ENCODE measurements at regions not wholly inside any gene's neighbourhood (a gene's known extent, or its start where the extent isn't known, plus 50 kb on each side); places are given as distances from the start of the nearest gene placed in this dataset.

DNA sequence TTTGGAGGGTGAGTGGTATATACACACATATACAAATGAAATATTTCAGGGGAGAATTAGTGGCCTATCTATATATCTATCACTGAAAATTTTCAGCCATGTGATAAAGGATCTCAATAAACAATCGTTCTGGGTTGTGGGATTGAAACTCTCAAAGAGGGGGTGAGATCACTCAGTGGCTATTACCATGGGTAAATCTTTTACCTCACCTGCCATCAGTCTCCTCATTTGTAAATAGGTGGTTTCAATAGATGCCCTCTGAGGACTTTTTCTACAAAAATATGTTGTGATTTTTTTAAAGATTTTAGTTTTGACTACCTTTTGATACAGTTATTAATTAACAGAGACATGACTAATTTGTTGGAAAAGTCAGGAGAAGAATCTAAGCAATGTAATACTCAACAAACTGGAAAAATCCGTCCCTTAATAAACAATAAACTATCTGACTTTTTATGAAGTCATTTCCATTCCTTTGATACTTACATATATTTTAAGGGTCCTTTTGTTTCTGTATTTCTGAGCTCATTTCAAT, 192.8 kb downstream of the MAD2L1 start:
- H3K36me3 ChIP-seq (ENCODE audit: control insufficient read depth in 4 of 4, insufficient read depth in 3 of 4, low read depth in 1 of 4, low read length in 3 of 4) = no peaks in the 10 kb centered on the region
- no peak overlapping the region for H3K27ac ChIP-seq (ENCODE audit: low read depth in 1 of 2, low read length in 2 of 2)
- H3K9ac ChIP-seq (ENCODE audit: low read depth in 1 of 2, low read length in 2 of 2) = no peak overlapping the region
- H3K4me1 ChIP-seq (ENCODE audit: control insufficient read depth in 4 of 4, insufficient read depth in 4 of 4, low read length in 3 of 4) = no peaks in the 10 kb centered on the region
- no peak for DNase-seq (ENCODE audit: low spot score)
- no peak overlapping the region for H3K4me3 ChIP-seq (ENCODE audit: low read depth in 1 of 3, low read length in 3 of 3)
- H3K27me3 ChIP-seq (ENCODE audit: control insufficient read depth in 4 of 4, insufficient read depth in 4 of 4, low read length in 3 of 4) = no peaks in the 10 kb centered on the region
- no peaks in the 10 kb centered on the region for H3K9me3 ChIP-seq (ENCODE audit: control insufficient read depth in 4 of 4, low read length in 3 of 4)
- TF ChIP-seq, protein P1, sequence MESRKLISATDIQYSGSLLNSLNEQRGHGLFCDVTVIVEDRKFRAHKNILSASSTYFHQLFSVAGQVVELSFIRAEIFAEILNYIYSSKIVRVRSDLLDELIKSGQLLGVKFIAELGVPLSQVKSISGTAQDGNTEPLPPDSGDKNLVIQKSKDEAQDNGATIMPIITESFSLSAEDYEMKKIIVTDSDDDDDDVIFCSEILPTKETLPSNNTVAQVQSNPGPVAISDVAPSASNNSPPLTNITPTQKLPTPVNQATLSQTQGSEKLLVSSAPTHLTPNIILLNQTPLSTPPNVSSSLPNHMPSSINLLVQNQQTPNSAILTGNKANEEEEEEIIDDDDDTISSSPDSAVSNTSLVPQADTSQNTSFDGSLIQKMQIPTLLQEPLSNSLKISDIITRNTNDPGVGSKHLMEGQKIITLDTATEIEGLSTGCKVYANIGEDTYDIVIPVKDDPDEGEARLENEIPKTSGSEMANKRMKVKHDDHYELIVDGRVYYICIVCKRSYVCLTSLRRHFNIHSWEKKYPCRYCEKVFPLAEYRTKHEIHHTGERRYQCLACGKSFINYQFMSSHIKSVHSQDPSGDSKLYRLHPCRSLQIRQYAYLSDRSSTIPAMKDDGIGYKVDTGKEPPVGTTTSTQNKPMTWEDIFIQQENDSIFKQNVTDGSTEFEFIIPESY (IDR thresholded peaks at IDR 0.05) = no peak
- no peak for TF ChIP-seq GABPA (IDR thresholded peaks at IDR 0.05 in 1 of 2, conservative IDR thresholded peaks at IDR 0.05 in 1 of 2)
- no peak for TF ChIP-seq RAD21 (IDR thresholded peaks at IDR 0.05)
- TF ChIP-seq EGR1 (IDR thresholded peaks at IDR 0.05; ENCODE audit: low read depth in 2 of 2) = no peak
- TF ChIP-seq NR2F2 (IDR thresholded peaks at IDR 0.05) = no peak
- TF ChIP-seq HNF4A (conservative IDR thresholded peaks at IDR 0.05) = no peak
- TF ChIP-seq FOXA1 (IDR thresholded peaks at IDR 0.05) = no peak
- no peak for TF ChIP-seq YY1 (IDR thresholded peaks at IDR 0.05)
- TF ChIP-seq, protein P2, sequence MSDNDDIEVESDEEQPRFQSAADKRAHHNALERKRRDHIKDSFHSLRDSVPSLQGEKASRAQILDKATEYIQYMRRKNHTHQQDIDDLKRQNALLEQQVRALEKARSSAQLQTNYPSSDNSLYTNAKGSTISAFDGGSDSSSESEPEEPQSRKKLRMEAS (IDR thresholded peaks at IDR 0.05) = no peak
- TF ChIP-seq, protein P3, sequence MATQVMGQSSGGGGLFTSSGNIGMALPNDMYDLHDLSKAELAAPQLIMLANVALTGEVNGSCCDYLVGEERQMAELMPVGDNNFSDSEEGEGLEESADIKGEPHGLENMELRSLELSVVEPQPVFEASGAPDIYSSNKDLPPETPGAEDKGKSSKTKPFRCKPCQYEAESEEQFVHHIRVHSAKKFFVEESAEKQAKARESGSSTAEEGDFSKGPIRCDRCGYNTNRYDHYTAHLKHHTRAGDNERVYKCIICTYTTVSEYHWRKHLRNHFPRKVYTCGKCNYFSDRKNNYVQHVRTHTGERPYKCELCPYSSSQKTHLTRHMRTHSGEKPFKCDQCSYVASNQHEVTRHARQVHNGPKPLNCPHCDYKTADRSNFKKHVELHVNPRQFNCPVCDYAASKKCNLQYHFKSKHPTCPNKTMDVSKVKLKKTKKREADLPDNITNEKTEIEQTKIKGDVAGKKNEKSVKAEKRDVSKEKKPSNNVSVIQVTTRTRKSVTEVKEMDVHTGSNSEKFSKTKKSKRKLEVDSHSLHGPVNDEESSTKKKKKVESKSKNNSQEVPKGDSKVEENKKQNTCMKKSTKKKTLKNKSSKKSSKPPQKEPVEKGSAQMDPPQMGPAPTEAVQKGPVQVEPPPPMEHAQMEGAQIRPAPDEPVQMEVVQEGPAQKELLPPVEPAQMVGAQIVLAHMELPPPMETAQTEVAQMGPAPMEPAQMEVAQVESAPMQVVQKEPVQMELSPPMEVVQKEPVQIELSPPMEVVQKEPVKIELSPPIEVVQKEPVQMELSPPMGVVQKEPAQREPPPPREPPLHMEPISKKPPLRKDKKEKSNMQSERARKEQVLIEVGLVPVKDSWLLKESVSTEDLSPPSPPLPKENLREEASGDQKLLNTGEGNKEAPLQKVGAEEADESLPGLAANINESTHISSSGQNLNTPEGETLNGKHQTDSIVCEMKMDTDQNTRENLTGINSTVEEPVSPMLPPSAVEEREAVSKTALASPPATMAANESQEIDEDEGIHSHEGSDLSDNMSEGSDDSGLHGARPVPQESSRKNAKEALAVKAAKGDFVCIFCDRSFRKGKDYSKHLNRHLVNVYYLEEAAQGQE (IDR thresholded peaks at IDR 0.05) = no peak
- TF ChIP-seq TAF1 (conservative IDR thresholded peaks at IDR 0.05) = no peak
- no peak for TF ChIP-seq FOXA2 (IDR thresholded peaks at IDR 0.05)
- TF ChIP-seq, protein P4, sequence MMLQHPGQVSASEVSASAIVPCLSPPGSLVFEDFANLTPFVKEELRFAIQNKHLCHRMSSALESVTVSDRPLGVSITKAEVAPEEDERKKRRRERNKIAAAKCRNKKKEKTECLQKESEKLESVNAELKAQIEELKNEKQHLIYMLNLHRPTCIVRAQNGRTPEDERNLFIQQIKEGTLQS (IDR thresholded peaks at IDR 0.05) = no peak
- TF ChIP-seq SP1 (IDR thresholded peaks at IDR 0.05) = no peak
- TF ChIP-seq HNF4G (IDR thresholded peaks at IDR 0.05) = no peak
- TF ChIP-seq, protein P5, sequence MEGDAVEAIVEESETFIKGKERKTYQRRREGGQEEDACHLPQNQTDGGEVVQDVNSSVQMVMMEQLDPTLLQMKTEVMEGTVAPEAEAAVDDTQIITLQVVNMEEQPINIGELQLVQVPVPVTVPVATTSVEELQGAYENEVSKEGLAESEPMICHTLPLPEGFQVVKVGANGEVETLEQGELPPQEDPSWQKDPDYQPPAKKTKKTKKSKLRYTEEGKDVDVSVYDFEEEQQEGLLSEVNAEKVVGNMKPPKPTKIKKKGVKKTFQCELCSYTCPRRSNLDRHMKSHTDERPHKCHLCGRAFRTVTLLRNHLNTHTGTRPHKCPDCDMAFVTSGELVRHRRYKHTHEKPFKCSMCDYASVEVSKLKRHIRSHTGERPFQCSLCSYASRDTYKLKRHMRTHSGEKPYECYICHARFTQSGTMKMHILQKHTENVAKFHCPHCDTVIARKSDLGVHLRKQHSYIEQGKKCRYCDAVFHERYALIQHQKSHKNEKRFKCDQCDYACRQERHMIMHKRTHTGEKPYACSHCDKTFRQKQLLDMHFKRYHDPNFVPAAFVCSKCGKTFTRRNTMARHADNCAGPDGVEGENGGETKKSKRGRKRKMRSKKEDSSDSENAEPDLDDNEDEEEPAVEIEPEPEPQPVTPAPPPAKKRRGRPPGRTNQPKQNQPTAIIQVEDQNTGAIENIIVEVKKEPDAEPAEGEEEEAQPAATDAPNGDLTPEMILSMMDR (IDR thresholded peaks at IDR 0.05; ENCODE audit: low read depth, low read length, missing input control) = no peak
- no peak for TF ChIP-seq RXRA (IDR thresholded peaks at IDR 0.05)
- 59% methylated on average over 2 of the region's 2 CpGs for WGBS
